ENCODE measurements at regions not wholly inside any gene's neighbourhood (a gene's known extent, or its start where the extent isn't known, plus 50 kb on each side); places are given as distances from the start of the nearest gene placed in this dataset.

GRCh38 chr10:26637521-26638275 lies 59.8 kb upstream of the PDSS1 start:
- no peaks in the 10 kb centered on the region for H3K79me2 ChIP-seq (ENCODE audit: insufficient read depth, low read length)
- H3K4me2 ChIP-seq (replicated peaks; ENCODE audit: extremely low read depth, low read length, poor library complexity, severe bottlenecking) = no peak overlapping the region
- no peak overlapping the region for H3K9ac ChIP-seq (ENCODE audit: insufficient read depth, low read length, poor library complexity, severe bottlenecking)
- Mint-ChIP-seq H3K9me3 (peaks cover 0 to 4% (median 2%) of the 10 kb centered on the region in 7 donors), H3K4me3 (no peak overlapping the region), H3K27me3 (ENCODE audit: low read depth in 3 of 3) (no peaks in the 10 kb centered on the region), H3K4me1 (no peaks in the 10 kb centered on the region), H3K36me3 (no peaks in the 10 kb centered on the region), H3K27ac (no peak overlapping the region)
- intact Hi-C loops (cut with micrococcal nuclease) = no loop called here
- H3K4me3 ChIP-seq (replicated peaks in 1 of 3; ENCODE audit: low read depth in 2 of 3, low read length in 3 of 3) = no peak overlapping the region
- no peak for DNase-seq
- no peaks in the 10 kb centered on the region for H4K20me1 ChIP-seq (ENCODE audit: insufficient read depth, low read length)
- no peak overlapping the region for H3K27ac ChIP-seq (ENCODE audit: low read depth in 1 of 2, low read length in 2 of 2)
- no peaks in the 10 kb centered on the region for H3K36me3 ChIP-seq (replicated peaks in 1 of 2; ENCODE audit: control insufficient read depth in 1 of 2, insufficient read depth in 2 of 2, low read length in 2 of 2)
- no peak overlapping the region for H2AFZ ChIP-seq (ENCODE audit: insufficient read depth, low read depth, low read length, poor library complexity, severe bottlenecking)
- no peaks in the 10 kb centered on the region for H3K27me3 ChIP-seq (ENCODE audit: control insufficient read depth in 2 of 2, insufficient read depth in 2 of 2, low read length in 2 of 2)
- 97% methylated on average over 13 of the region's 19 CpGs for WGBS (ENCODE audit: insufficient coverage)
- H3K4me1 ChIP-seq (ENCODE audit: control insufficient read depth in 1 of 2, insufficient read depth in 2 of 2, low read length in 2 of 2) = no peaks in the 10 kb centered on the region
- no peak for TF ChIP-seq CTCF (IDR thresholded peaks at IDR 0.05)
- no peaks in the 10 kb centered on the region for H3K9me3 ChIP-seq (replicated peaks in 1 of 2; ENCODE audit: control insufficient read depth in 1 of 2, insufficient read depth in 1 of 2, low read length in 2 of 2)

GRCh38 chr10:26640391-26640790 lies 57.1 kb upstream of the PDSS1 start:
- Mint-ChIP-seq H3K27ac (no peak overlapping the region), H3K36me3 (peaks cover 0 to 2% of the 10 kb centered on the region in 2 donors), H3K27me3 (ENCODE audit: low read depth in 3 of 3) (no peaks in the 10 kb centered on the region), H3K9me3 (peaks cover 0 to 2% (median 2%) of the 10 kb centered on the region in 7 donors), H3K4me3 (no peak overlapping the region), H3K4me1 (peaks cover 5% of the 10 kb centered on the region)
- Histone ChIP-seq H2AFZ (ENCODE audit: insufficient read depth, low read depth, low read length, poor library complexity, severe bottlenecking) (no peak overlapping the region), H3K9ac (ENCODE audit: insufficient read depth, low read length, poor library complexity, severe bottlenecking) (no peak overlapping the region), H3K4me2 (replicated peaks; ENCODE audit: extremely low read depth, low read length, poor library complexity, severe bottlenecking) (no peak overlapping the region), H3K9me3 (replicated peaks in 1 of 2; ENCODE audit: control insufficient read depth in 1 of 2, insufficient read depth in 1 of 2, low read length in 2 of 2) (no peaks in the 10 kb centered on the region), H3K27ac (ENCODE audit: low read depth in 1 of 2, low read length in 2 of 2) (no peak overlapping the region), H4K20me1 (ENCODE audit: insufficient read depth, low read length) (no peaks in the 10 kb centered on the region), H3K27me3 (ENCODE audit: control insufficient read depth in 2 of 2, insufficient read depth in 2 of 2, low read length in 2 of 2) (no peaks in the 10 kb centered on the region), H3K79me2 (ENCODE audit: insufficient read depth, low read length) (no peaks in the 10 kb centered on the region), H3K4me3 (replicated peaks in 1 of 3; ENCODE audit: low read depth in 2 of 3, low read length in 3 of 3) (no peak overlapping the region), H3K36me3 (replicated peaks in 1 of 2; ENCODE audit: control insufficient read depth in 1 of 2, insufficient read depth in 2 of 2, low read length in 2 of 2) (no peaks in the 10 kb centered on the region), H3K4me1 (ENCODE audit: control insufficient read depth in 1 of 2, insufficient read depth in 2 of 2, low read length in 2 of 2) (no peaks in the 10 kb centered on the region)
- intact Hi-C loops (cut with micrococcal nuclease) = no loop called here
- TF ChIP-seq CTCF (IDR thresholded peaks at IDR 0.05) = no peak
- WGBS (ENCODE audit: insufficient coverage) = 99% methylated on average over 10 of the region's 10 CpGs
- no peak for DNase-seq
